OCI-M1 (cell line): ENCODE measurements at regions not wholly inside any gene's neighbourhood (a gene's known extent, or its start where the extent isn't known, plus 50 kb on each side); places are given as distances from the start of the nearest gene placed in this dataset.

Experiments
- DNase-seq: peaks from one replicate; lab custom pipeline; 2025; lab: John Stamatoyannopoulos, UW

- DNase-seq: no peak
Observed at GRCh38 chr14:82362452-82362851, 828.8 kb upstream of the SEL1L start.

DNA sequence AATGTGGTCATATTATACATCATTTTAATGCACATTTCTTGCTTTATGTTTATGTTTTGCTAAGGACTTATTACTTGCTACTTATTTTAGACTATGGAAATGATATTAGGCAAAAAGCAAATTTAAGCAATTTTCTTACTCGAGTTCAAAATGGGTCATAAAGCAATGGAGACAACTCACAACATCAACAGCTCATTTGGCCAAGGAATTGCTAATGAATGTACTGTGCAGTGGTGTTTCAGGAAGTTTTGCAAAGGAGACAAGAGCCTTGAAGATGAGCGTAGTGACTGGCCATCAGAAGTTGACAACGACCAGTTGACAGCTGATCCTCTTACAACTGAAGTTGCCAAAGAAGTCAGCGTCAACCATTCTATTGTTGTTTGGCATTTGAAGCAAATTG lies 831.8 kb upstream of the SEL1L start:
- DNase-seq: no peak

- DNase-seq: peak; percentile 22
Observed at GRCh38 chr14:82366803-82367202, 833.1 kb upstream of the SEL1L start.

DNA sequence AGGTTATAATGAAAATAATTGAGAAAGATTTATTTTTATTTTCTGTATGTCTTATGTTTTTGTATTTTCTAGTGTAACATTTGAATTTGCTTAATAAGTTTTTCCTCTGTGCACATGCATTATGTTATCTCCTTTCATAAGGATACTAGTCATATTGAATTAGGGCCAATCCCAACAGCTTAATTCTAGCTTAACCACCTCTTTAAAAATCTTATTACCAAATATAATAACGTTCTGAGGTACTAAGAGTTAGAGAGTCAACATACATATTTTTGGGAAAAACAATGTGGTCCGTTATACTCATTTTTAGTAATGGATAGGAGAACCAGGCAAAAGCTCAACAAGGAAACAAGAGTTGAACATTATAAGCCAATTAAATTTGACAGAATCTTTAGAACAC lies 845.6 kb upstream of the SEL1L start:
- no peak for DNase-seq

DNA sequence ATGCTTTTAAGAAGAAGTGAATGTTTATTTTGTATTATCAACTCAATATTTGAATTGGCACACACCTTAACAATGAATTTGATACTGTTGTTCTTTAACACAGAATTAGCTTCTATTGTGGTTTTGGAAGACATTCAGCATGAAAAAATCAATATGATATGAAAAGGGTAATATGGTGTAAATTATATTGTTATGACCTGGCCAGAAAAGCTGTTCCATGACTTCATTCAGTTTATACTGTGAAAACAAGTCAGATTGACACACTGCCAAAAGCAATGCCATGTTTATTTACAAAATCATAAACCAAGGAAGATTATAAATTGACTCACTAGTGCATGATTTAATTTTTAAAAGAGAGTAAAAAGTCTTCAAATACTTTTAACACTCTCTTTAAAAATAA lies 851.4 kb upstream of the SEL1L start:
- no peak for DNase-seq

DNA sequence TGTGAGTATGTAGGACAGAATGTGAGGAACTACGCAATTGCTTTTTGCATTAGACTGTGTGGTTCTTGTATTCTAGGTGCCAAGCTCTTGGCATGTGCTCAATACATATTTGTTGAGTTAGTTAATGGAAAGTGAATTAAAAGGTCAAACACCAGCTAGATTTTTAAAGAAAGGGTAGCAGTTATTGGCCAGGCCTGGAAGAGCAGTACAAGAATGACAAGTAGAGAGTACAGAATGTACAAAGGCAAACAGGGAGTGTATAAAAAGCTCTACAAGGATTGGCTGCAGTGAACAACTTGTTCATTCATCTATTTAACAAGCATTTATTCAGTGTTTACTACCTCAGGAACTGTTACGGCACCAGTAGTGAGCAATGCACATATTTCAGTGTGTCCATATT lies 854.0 kb upstream of the SEL1L start:
- no peak for DNase-seq

DNA sequence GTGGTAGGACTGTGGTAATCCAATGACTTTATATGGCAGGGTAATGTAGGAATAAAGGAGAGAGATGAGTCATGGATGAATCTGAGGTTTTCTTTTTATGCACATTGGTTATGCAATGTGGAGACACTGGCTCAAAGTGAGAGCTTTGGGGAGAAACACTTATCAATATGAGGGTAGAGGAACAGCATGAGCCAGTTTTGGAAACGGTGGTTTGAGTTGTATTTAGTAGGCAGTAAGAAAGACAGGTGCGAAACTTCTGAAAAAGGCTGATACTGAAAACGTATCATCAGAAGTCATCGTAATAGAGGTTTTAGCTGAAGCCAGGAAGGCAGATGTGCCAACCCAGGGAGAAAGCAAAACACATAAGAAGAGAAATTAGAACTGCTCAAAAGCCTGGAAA lies 854.8 kb upstream of the SEL1L start:
- DNase-seq: peak; percentile 5

- DNase-seq: no peak
Observed at GRCh38 chr14:82390586-82390985, 856.9 kb upstream of the SEL1L start.

- no peak for DNase-seq
Observed at GRCh38 chr14:82394916-82395315, 861.3 kb upstream of the SEL1L start.

- peak; percentile 77 for DNase-seq
Observed at GRCh38 chr14:82398256-82398655, 864.6 kb upstream of the SEL1L start.

- no peak for DNase-seq
Observed at GRCh38 chr14:82403987-82404386, 870.3 kb upstream of the SEL1L start.

- no peak for DNase-seq
Observed at GRCh38 chr14:82410064-82410463, 876.4 kb upstream of the SEL1L start.

- DNase-seq: no peak
Observed at GRCh38 chr14:82411298-82411697, 877.6 kb upstream of the SEL1L start.

DNA sequence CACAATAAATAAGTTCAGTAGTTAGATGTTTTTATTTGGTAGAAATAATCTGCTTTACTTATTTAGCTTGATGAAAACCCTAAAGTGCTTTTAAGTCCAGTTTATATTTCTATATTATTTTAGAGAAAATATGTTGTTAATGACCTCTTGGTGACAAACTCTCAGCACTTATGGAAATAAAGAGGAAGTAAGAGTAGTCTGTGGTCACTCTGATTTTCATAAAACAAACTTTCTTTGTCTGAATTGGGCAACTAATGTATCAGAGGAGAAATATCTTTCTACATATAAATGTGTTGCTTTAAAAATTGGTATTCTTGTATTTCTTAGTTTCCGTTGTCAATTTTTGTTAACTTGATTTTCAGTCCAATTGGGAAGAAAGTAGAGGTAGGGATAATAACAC lies 878.9 kb upstream of the SEL1L start:
- DNase-seq: peak; percentile 28

- DNase-seq: no peak
Observed at GRCh38 chr14:82414853-82415539, 881.3 kb upstream of the SEL1L start.

DNA sequence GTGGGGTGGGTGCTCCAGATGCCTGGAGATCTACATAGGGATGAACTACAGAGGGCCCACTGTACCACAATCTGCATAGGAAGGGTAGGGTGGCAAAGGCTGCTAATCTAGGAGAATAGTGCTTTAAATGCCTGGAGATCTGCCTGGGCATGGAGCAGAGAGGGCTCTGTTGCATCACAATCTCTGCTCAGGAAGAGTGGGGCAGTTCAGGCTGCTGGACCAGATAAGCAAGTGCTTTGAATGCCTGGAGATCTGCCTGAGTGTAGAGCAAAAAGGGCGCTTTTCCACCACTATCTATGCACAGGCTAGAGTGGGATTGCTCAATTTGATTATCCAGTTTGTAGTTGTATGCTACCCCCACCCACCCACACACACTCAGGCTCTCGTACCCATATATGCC lies 886.3 kb upstream of the SEL1L start:
- peak; percentile 69 for DNase-seq

DNA sequence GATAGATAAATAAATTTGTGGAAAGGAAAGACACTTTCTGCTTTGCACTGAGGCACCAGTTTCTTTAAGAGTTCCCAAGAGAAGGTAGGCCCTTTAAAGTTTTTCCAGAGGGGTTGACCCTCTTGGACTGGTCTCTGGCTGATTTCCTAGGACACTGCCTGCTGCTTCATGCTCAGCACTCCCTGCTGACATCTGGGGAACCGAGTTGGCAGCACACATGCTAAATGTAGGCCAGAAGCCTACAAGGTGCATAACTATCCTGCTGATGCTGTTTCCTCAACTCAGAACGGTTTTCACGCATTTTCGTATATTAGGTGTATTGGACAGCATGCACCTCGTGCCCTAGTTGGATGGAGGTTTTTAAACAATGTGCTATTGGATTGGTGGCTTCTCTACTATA lies 887.2 kb upstream of the SEL1L start:
- DNase-seq: no peak

DNA sequence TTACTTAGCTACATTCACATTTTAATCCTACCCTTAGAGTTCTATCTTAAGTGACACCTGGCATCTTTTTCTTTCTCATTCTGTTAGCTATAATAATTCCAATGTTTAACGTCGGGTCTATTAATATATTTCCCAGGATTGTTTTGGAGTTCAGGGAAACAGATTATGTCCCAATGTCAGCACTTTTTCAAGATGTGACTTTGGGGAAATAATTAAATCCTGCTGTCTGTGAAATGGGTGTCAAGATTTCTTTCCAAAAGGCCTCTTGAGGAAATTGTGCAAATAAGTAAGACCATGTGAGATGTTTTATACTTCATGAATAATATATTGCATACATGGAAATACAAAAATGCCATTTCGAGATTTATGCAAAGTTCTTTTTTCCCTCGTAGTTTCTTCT lies 887.6 kb upstream of the SEL1L start:
- DNase-seq: no peak

GRCh38 chr14:82422230-82422629 lies 888.6 kb upstream of the SEL1L start:
- no peak for DNase-seq

DNA sequence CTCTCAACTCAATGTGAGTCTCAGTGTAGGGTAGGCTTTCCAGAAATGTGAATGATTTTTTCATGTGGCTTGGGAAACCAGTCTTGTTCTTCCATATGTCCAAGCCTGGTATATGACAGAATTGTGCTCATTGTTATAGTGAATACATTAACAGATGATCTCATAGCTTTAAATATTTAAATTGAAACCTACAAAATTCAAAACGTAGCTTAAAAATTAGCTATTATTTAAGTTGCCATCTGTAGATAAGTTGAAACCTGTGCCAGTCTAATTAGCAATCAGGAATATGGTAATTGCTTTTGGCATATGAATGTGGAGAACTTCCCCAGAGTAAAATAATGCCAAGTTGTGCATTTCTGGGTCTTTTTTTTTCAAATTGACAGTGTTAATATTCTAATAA lies 891.6 kb upstream of the SEL1L start:
- no peak for DNase-seq

- DNase-seq: no peak
Observed at GRCh38 chr14:82431031-82431430, 897.4 kb upstream of the SEL1L start.

- no peak for DNase-seq
Observed at GRCh38 chr14:82432301-82433105, 898.9 kb upstream of the SEL1L start.

DNA sequence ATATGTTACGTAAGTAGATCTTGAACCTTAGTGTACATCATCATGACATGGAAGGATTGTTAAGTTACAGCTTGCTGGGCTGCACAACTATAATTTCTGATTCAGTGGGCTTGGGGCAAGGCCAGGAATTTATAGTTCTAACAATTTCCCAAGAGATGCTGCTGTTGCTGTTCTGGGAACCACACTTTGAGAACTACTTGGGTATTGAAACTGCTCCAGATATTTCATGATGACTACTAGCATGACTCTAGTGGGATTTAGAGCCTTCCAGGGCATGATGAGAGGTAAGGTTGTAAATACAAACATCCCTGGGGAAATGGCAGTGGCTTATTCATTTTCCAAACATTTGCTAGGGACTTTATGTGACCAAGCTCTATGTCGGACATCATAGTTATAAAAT lies 904.8 kb upstream of the SEL1L start:
- DNase-seq: no peak

DNA sequence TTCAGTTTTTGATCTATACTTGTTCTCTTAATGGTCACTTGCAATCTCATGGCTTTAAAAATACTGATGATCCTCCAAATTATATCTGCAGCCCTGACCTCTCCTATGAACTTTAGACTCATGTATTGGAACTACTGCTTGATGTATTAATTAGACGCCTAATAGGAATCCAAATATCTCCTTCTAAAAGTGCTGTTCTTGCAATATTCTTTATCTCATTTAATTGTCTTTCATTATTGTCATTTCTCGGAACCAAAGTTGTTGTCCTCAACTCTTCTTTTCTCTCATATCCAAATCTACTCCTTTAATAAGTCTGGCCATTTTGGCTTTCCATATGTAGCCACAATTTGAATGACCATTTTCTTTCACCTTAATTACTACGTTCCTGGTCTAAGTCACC lies 907.6 kb upstream of the SEL1L start:
- DNase-seq: no peak
